ENCODE measurements at regions not wholly inside any gene's neighbourhood (a gene's known extent, or its start where the extent isn't known, plus 50 kb on each side); places are given as distances from the start of the nearest gene placed in this dataset.
"Not testable (repeated sequence)": the region's sequence is repeated elsewhere in the genome, so short reads cannot be mapped to it uniquely, and the experiment has no call there.

GRCh38 chr5:143955141-143955540, 143.2 kb downstream of the HMHB1 start:
- DNase-seq (ENCODE audit: low spot score), result peak; percentile 31

GRCh38 chr5:143957455-143957854, 145.5 kb downstream of the HMHB1 start:
- DNase-seq (ENCODE audit: low spot score), result no peak

- no peak for DNase-seq (ENCODE audit: low spot score)
These were observed 150.2 kb downstream of the HMHB1 start for GRCh38 chr5:143962201-143962600.

- DNase-seq (ENCODE audit: low spot score), result no peak
These were observed 153.0 kb downstream of the HMHB1 start for GRCh38 chr5:143964919-143965318.

GRCh38 chr5:143966280-143966679, 154.3 kb downstream of the HMHB1 start:
- no peak for DNase-seq (ENCODE audit: low spot score)

- DNase-seq (ENCODE audit: low spot score), result peak; percentile 59
These were observed 156.3 kb downstream of the HMHB1 start for GRCh38 chr5:143968071-143968878.

- DNase-seq (ENCODE audit: low spot score), result no peak
These were observed 158.2 kb downstream of the HMHB1 start for GRCh38 chr5:143970159-143970558.

GRCh38 chr5:143972068-143972467, 160.1 kb downstream of the HMHB1 start:
- no peak for DNase-seq (ENCODE audit: low spot score)

- peak; percentile 13 for DNase-seq (ENCODE audit: low spot score)
These were observed 164.1 kb downstream of the HMHB1 start for GRCh38 chr5:143976055-143976454.

- DNase-seq (ENCODE audit: low spot score), result no peak
These were observed 166.0 kb downstream of the HMHB1 start for GRCh38 chr5:143977891-143978461.

- no peak for DNase-seq (ENCODE audit: low spot score)
These were observed 167.2 kb downstream of the HMHB1 start for GRCh38 chr5:143979044-143979690.

GRCh38 chr5:143980506-143980905, 168.5 kb downstream of the HMHB1 start:
- peak; percentile 20 for DNase-seq (ENCODE audit: low spot score)

- not testable (repeated sequence) for DNase-seq (ENCODE audit: low spot score)
These were observed 171.0 kb downstream of the HMHB1 start for GRCh38 chr5:143982957-143983356.

- peak; percentile 66 for DNase-seq (ENCODE audit: low spot score)
These were observed 174.0 kb downstream of the HMHB1 start for GRCh38 chr5:143985832-143986515.

- DNase-seq (ENCODE audit: low spot score), result peak; percentile 68
These were observed 174.7 kb downstream of the HMHB1 start for GRCh38 chr5:143986516-143987212.

- no peak for DNase-seq (ENCODE audit: low spot score)
These were observed 175.3 kb downstream of the HMHB1 start for GRCh38 chr5:143987264-143987663.

GRCh38 chr5:143987751-143988560, 176.0 kb downstream of the HMHB1 start:
- no peak for DNase-seq (ENCODE audit: low spot score)

- DNase-seq (ENCODE audit: low spot score), result no peak
These were observed 178.0 kb downstream of the YIPF5 start for GRCh38 chr5:143992496-143992895.

GRCh38 chr5:144002876-144003275, 167.6 kb downstream of the YIPF5 start:
- DNase-seq (ENCODE audit: low spot score), result no peak

- DNase-seq (ENCODE audit: low spot score), result no peak
These were observed 166.8 kb downstream of the YIPF5 start for GRCh38 chr5:144003636-144004035.

- peak; percentile 13 for DNase-seq (ENCODE audit: low spot score)
These were observed 166.3 kb downstream of the YIPF5 start for GRCh38 chr5:144004146-144004545.

Data from AG08395 (cell line).